ENCODE measurements at regions not wholly inside any gene's neighbourhood (a gene's known extent, or its start where the extent isn't known, plus 50 kb on each side); places are given as distances from the start of the nearest gene placed in this dataset.

- 14 to 31% methylated on average over 1 of the region's 1 CpG for WGBS, 2 donors (ENCODE audit: low coverage in 1 of 2)
These were observed 319.1 kb downstream of the C4orf33 start for GRCh38 chr4:129415004-129415403.

GRCh38 chr4:129420637-129421036, 324.7 kb downstream of the C4orf33 start:
- Histone ChIP-seq H3K27me3 (no peaks in the 10 kb centered on the region), H3K4me3 (no peak overlapping the region), H3K9me3 (no peaks in the 10 kb centered on the region), H3K4me1 (no peaks in the 10 kb centered on the region), H3K27ac (no peak overlapping the region), H3K36me3 (no peaks in the 10 kb centered on the region)
- no peak for ATAC-seq
- 32 to 50% methylated on average over 1 of the region's 1 CpG for WGBS, 2 donors (ENCODE audit: low coverage in 1 of 2)
- TF ChIP-seq POLR2AphosphoS5 (IDR thresholded peaks at IDR 0.05) = no peak
- no peak for TF ChIP-seq POLR2A (IDR thresholded peaks at IDR 0.05)
- TF ChIP-seq EP300 (IDR thresholded peaks at IDR 0.05) = no peak
- TF ChIP-seq CTCF (IDR thresholded peaks at IDR 0.05) = no peak

More at GRCh38 chr4:129415004-129415403, 319.1 kb downstream of the C4orf33 start:
- Histone ChIP-seq H3K4me3 (no peak overlapping the region), H3K4me1 (no peaks in the 10 kb centered on the region), H3K27ac (no peak overlapping the region), H3K36me3 (no peaks in the 10 kb centered on the region), H3K9me3 (no peaks in the 10 kb centered on the region), H3K27me3 (no peaks in the 10 kb centered on the region)
- TF ChIP-seq POLR2AphosphoS5 (IDR thresholded peaks at IDR 0.05) = no peak
- no peak for ATAC-seq

- Histone ChIP-seq H3K36me3 (no peaks in the 10 kb centered on the region), H3K4me3 (no peak overlapping the region), H3K27me3 (no peaks in the 10 kb centered on the region), H3K27ac (no peak overlapping the region), H3K9me3 (no peaks in the 10 kb centered on the region), H3K4me1 (no peaks in the 10 kb centered on the region)
- no peak for TF ChIP-seq CTCF (IDR thresholded peaks at IDR 0.05)
- ATAC-seq = no peak
These were observed 326.3 kb downstream of the C4orf33 start for GRCh38 chr4:129422277-129422676.

- no peak overlapping the region for H3K27ac ChIP-seq
- WGBS, 2 donors (ENCODE audit: low coverage in 1 of 2) = 64 to 79% methylated on average over 2 of the region's 2 CpGs
- H3K9me3 ChIP-seq = no peaks in the 10 kb centered on the region
- H3K4me1 ChIP-seq = peaks cover 0 to 12% (median 0%) of the 10 kb centered on the region in 3 donors
- H3K27me3 ChIP-seq = no peaks in the 10 kb centered on the region
- TF ChIP-seq EP300 (IDR thresholded peaks at IDR 0.05) (no peak), POLR2AphosphoS5 (IDR thresholded peaks at IDR 0.05) (no peak), CTCF (IDR thresholded peaks at IDR 0.05) (no peak), POLR2A (IDR thresholded peaks at IDR 0.05) (no peak)
- no peak overlapping the region for H3K4me3 ChIP-seq
- no peak for ATAC-seq
- no peaks in the 10 kb centered on the region for H3K36me3 ChIP-seq
These were observed 332.5 kb downstream of the C4orf33 start for GRCh38 chr4:129428454-129428853.

- Histone ChIP-seq H3K27ac (no peak overlapping the region), H3K27me3 (no peaks in the 10 kb centered on the region), H3K36me3 (no peaks in the 10 kb centered on the region), H3K9me3 (no peaks in the 10 kb centered on the region), H3K4me3 (no peak overlapping the region), H3K4me1 (peaks cover 0 to 12% (median 0%) of the 10 kb centered on the region in 3 donors)
- TF ChIP-seq EP300 (IDR thresholded peaks at IDR 0.05) (no peak), POLR2AphosphoS5 (IDR thresholded peaks at IDR 0.05) (no peak), CTCF (IDR thresholded peaks at IDR 0.05) (no peak), POLR2A (IDR thresholded peaks at IDR 0.05) (no peak)
- no peak for ATAC-seq
- WGBS, 2 donors (ENCODE audit: low coverage in 1 of 2) = 40 to 44% methylated on average over 2 of the region's 2 CpGs
These were observed 333.8 kb downstream of the C4orf33 start for GRCh38 chr4:129429581-129430320.

All from gastroesophageal sphincter (tissue), 4 donors.